LNCAP (cell line): ENCODE measurements at regions not wholly inside any gene's neighbourhood (a gene's known extent, or its start where the extent isn't known, plus 50 kb on each side); places are given as distances from the start of the nearest gene placed in this dataset.

ENCODE experiments used
- TF ChIP-seq, protein P1 (sequence below): fragments of 450-650 bp; IDR thresholded peaks from 2 replicates; pipeline ENCODE4 v1.5.1; 2017; ENCODE audit warnings: mild to moderate bottlenecking

DNA sequence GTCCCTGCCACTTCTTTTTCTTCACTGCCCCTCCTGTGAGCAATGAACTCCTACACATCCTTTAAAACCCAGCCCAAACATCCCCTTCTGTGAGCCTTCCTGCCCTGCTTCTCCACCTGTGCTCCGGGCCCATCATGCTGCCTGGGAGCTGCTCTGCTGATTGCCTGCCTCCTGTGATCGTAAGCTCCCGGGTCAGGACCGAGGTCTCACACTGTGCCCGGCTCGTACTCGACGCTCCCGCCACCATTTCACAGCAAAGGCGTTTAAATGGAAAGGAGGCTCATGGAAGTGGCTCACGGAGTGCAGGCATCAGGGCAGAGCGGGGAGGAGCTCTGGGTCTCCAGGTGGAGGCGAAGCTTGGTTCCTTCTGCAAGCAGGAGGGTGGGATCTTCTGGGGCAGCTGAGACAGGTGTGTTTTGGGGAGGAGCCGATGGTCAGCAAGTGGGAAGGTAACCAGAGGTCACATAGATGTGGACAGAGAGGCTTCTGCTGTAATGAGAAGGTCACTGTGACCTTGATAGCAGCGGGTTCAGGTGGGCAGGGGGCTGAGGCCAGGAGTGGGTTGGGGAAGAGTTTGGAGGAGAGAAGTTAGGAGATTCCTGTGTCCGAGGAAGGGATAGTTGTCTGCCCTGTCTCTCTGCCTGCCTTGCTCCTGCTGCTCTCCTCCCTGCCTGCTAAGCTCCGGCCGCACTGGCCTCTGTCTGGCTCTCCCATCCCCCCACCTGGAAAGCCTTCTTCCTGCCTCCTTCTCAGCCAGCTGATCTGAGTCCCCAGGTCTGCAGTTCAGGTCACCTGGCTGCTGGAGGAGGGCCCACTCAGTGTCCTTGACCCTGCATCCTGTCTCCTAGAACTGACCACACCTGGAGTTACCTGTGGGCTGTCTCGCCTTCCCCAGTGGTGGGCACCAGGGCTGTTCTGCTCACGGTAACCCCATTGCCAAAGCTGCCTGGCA lies 52.7 kb upstream of the FRMD1 start:
- TF ChIP-seq, protein P1, sequence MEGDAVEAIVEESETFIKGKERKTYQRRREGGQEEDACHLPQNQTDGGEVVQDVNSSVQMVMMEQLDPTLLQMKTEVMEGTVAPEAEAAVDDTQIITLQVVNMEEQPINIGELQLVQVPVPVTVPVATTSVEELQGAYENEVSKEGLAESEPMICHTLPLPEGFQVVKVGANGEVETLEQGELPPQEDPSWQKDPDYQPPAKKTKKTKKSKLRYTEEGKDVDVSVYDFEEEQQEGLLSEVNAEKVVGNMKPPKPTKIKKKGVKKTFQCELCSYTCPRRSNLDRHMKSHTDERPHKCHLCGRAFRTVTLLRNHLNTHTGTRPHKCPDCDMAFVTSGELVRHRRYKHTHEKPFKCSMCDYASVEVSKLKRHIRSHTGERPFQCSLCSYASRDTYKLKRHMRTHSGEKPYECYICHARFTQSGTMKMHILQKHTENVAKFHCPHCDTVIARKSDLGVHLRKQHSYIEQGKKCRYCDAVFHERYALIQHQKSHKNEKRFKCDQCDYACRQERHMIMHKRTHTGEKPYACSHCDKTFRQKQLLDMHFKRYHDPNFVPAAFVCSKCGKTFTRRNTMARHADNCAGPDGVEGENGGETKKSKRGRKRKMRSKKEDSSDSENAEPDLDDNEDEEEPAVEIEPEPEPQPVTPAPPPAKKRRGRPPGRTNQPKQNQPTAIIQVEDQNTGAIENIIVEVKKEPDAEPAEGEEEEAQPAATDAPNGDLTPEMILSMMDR = no peak

GRCh38 chr6:168130697-168131371 lies 51.8 kb upstream of the FRMD1 start:
- TF ChIP-seq, protein P1 = no peak

- TF ChIP-seq, protein P1 = no peak
Observed at GRCh38 chr6:168130168-168130696, 51.2 kb upstream of the FRMD1 start.

DNA sequence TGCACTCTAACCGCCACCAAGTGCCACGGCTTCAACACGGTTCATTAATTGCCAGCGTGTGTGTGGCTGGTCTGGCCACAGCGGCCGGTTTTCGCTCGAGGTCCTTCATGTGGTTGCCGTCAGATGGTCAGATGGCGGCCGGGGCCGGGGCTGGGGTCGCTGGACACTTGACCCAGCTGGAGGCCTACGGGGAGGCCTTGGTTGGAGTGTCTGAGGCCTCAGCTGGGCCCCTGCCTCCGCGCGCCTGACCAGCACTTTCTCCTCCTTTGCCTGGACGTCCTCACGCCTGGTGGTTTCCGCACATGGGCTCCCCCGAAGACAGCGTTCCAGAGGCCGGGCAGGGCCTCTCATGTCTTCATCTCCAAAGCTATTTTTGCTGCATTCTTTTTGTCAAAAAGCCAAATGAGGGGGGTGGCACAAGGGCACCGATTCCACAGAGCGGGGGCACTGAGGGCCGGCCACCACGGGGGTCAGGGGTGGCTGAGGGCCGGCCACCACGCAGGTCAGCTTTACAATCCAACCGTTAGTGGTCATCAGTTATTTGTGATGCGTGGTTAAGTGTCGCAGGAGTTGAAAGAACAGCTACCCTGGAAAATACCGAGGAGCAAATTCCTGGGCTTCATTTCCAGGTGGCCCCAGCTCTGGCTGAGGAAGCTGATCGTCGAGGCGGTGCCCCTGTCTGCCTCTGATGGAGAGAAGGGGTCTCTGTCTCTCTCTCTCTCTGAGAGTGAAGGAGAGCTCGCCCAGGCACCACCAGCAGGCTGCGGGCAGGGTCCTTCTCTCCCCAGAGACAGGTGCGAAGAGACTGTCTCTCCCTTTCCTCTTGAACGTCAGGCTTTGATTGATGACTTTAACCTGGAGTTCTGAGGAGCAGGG lies 50.5 kb upstream of the FRMD1 start:
- TF ChIP-seq, protein P1 = no peak

DNA sequence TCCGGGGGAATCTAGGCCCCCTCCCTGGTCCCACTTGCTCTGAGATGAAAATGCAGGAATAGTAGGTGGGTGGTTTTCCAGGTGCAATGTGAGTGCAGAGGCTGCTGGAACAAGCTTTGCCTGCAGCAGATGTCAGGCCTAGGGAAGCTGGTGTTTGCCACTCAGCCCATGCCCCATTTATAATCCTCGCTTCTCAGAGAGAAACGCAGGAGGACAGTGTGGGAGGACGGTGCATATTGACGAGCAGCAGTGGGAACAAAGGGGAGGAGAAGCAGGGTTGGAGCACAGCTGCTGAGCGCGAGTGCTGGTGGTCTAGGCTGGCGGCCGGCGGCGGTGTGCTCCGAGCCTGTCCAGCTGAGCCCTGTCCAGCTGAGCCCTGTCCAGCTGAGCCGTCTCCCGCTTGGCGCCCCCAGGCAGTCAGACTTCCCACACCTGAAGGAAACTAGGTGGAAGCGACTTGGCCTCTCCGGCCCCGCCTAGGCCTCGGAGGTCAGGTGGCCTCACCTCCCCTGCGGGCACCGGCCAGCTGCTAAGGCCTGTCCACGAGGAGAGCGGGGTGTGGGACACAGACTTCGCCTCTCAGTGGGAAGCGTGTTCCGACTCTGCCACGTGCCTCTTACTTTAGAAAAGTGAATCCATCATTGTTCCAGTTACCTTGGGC lies 49.7 kb upstream of the FRMD1 start:
- TF ChIP-seq, protein P1 = no peak
